A549 (cell line): ENCODE measurements at regions not wholly inside any gene's neighbourhood (a gene's known extent, or its start where the extent isn't known, plus 50 kb on each side); places are given as distances from the start of the nearest gene placed in this dataset.
A peak's percentile ranks its signal among the peaks of the same experiment; 100 is the strongest.

Source experiments
- ATAC-seq, 2 experiments: fragments of 200-7000 bp in 1 of 2; fragments of >200 bp in 1 of 2; cut with Nextera tagmentation in 1 of 2; cut with Tn5 transposase in 1 of 2; 3 replicates each; pipeline versions ENCODE4 v1.8.0 to v1.9.1; 2018 to 2020; ENCODE audit warnings: mild to moderate bottlenecking in 1 of 2, moderate library complexity in 1 of 2
- CTCF ChIA-PET: fragments of 300-600 bp; sonication (Branson Sonifier 250); formaldehyde crosslinking; extraction: SDS; loops from one replicate; lab custom pipeline; 2021; ENCODE audit warnings: antibody characterized with exemption, inconsistent platforms; lab: Yijun Ruan, JAX
- POLR2A ChIA-PET: fragments of 350-600 bp; formaldehyde crosslinking; extraction: SDS; loops from one replicate; lab custom pipeline; 2021; ENCODE audit warnings: antibody characterized with exemption, inconsistent platforms; lab: Yijun Ruan, JAX
- DNase-seq, 2 experiments: peaks; one replicate each; pipeline versions ENCODE4 v3.0.0 to v3.0.0-alpha.2; 2011 to 2016; ENCODE audit warnings: low read depth in 1 of 2, low spot score in 1 of 2
- FAIRE-seq: peaks from 2 replicates; lab custom pipeline; 2011; peaks lifted over from hg19 to GRCh38; lab: Jason Lieb, UNC
- H3K27ac ChIP-seq, 2 experiments: fragments of >200 bp; sonication (Bioruptor Twin); formaldehyde crosslinking; 3 replicates each; pipeline ENCODE4 v1.5.1; 2016 to 2017
- H3K4me1 ChIP-seq: fragments of >200 bp; sonication (Bioruptor Twin); formaldehyde crosslinking; 3 replicates; pipeline ENCODE4 v1.6.1; 2016
- H3K4me2 ChIP-seq: fragments of >200 bp; sonication (Bioruptor Twin); formaldehyde crosslinking; 3 replicates; pipeline ENCODE4 v1.6.1; 2016
- H3K4me3 ChIP-seq: fragments of >200 bp; sonication (Bioruptor Twin); formaldehyde crosslinking; 3 replicates; pipeline ENCODE4 v1.5.1; 2016
- H3K9me3 ChIP-seq: fragments of >200 bp; sonication (Bioruptor Twin); formaldehyde crosslinking; 3 replicates; pipeline ENCODE4 v1.6.1; 2016
- CBX8 ChIP-seq: fragments of 200-600 bp; sonication (generic); IDR thresholded peaks from 2 replicates; pipeline ENCODE4 v1.6.1; 2016
- FOXS1 ChIP-seq: fragments of 250-450 bp; sonication (Bioruptor Pico); IDR thresholded peaks from 2 replicates; pipeline ENCODE4 v1.5.0; 2020; ENCODE audit warnings: mild to moderate bottlenecking, moderate library complexity
- GATA3 ChIP-seq: IDR thresholded peaks from 2 replicates; pipeline ENCODE4 v1.6.1; 2012; ENCODE audit warnings: borderline replicate concordance
- HOXB13 ChIP-seq: fragments of 250-450 bp; sonication (Bioruptor Pico); IDR thresholded peaks from 2 replicates; pipeline ENCODE4 v1.5.0; 2020; ENCODE audit warnings: low read depth, mild to moderate bottlenecking, moderate library complexity
- KDM5A ChIP-seq: fragments of 200-600 bp; sonication (generic); IDR thresholded peaks from 2 replicates; pipeline ENCODE4 v1.6.1; 2016; ENCODE audit warnings: antibody characterized with exemption, mild to moderate bottlenecking
- MAFK ChIP-seq: fragments of 450-650 bp; IDR thresholded peaks from 2 replicates; pipeline ENCODE4 v1.6.1; 2014; ENCODE audit not compliant: partially characterized antibody
- MAZ ChIP-seq: fragments of 150-350 bp; IDR thresholded peaks from 2 replicates; pipeline ENCODE4 v1.6.1; 2014; ENCODE audit warnings: antibody characterized with exemption, low read depth, low read length, borderline replicate concordance
- MYC ChIP-seq: IDR thresholded peaks from 2 replicates; pipeline ENCODE4 v1.6.1; 2012; ENCODE audit warnings: mild to moderate bottlenecking, inconsistent platforms, low read length, improper control_type of control experiment, borderline replicate concordance
- NPAS2 ChIP-seq: fragments of 250-450 bp; sonication (Bioruptor Pico); IDR thresholded peaks from 2 replicates; pipeline ENCODE4 v1.8.0; 2022; ENCODE audit warnings: mild to moderate bottlenecking, moderate library complexity, borderline replicate concordance
- RCOR1 ChIP-seq: fragments of 150-350 bp; IDR thresholded peaks from 2 replicates; pipeline ENCODE4 v1.6.1; 2014; ENCODE audit warnings: antibody characterized with exemption, low read length, low read depth
- RFX5 ChIP-seq: fragments of 450-650 bp; IDR thresholded peaks from 2 replicates; pipeline ENCODE4 v1.7.1; 2014; ENCODE audit warnings: antibody characterized with exemption, mild to moderate bottlenecking, moderate library complexity
- SREBF2 ChIP-seq: fragments of 450-650 bp; IDR thresholded peaks from 2 replicates; pipeline ENCODE4 v1.6.1; 2014; ENCODE audit warnings: mild to moderate bottlenecking, moderate library complexity
- TP53 ChIP-seq: fragments of 250-450 bp; sonication (Bioruptor Pico); IDR thresholded peaks from 2 replicates; pipeline ENCODE4 v1.5.0; 2021; ENCODE audit warnings: mild to moderate bottlenecking, moderate library complexity
- ZC3H11A ChIP-seq: fragments of 450-650 bp; IDR thresholded peaks from 2 replicates; pipeline ENCODE4 v1.6.1; 2014; ENCODE audit warnings: antibody characterized with exemption, mild to moderate bottlenecking
- ZFP36 ChIP-seq: fragments of 450-650 bp; IDR thresholded peaks from 2 replicates; pipeline ENCODE4 v1.6.1; 2014; ENCODE audit warnings: borderline replicate concordance; ENCODE audit not compliant: partially characterized antibody
- WGBS: methylation state at CpG from one replicate; pipeline ENCODE4 v1.1.6; 2017; ENCODE audit errors: missing lambda C conversion rate; 5-methylcytosine and 5-hydroxymethylcytosine counted together
- TF ChIP-seq, protein P1 (sequence below): fragments of 450-650 bp; IDR thresholded peaks from 2 replicates; pipeline ENCODE4 v1.6.1; 2014; ENCODE audit warnings: antibody characterized with exemption
- TF ChIP-seq, protein P2 (sequence below): fragments of 250-450 bp; sonication (Bioruptor Pico); IDR thresholded peaks from 2 replicates; pipeline ENCODE4 v1.5.0; 2020; ENCODE audit warnings: low read depth, mild to moderate bottlenecking, moderate library complexity
- TF ChIP-seq, protein P3 (sequence below): IDR thresholded peaks from 2 replicates; pipeline ENCODE4 v1.6.1; 2012
- TF ChIP-seq, protein P4 (sequence below): fragments of 250-450 bp; sonication (Bioruptor Pico); IDR thresholded peaks from 2 replicates; pipeline ENCODE4 v1.5.0; 2021; ENCODE audit warnings: mild to moderate bottlenecking, moderate library complexity, borderline replicate concordance
- TF ChIP-seq, protein P5 (sequence below): IDR thresholded peaks from 2 replicates; pipeline ENCODE4 v1.6.1; 2012; ENCODE audit warnings: low read depth, borderline replicate concordance

DNA sequence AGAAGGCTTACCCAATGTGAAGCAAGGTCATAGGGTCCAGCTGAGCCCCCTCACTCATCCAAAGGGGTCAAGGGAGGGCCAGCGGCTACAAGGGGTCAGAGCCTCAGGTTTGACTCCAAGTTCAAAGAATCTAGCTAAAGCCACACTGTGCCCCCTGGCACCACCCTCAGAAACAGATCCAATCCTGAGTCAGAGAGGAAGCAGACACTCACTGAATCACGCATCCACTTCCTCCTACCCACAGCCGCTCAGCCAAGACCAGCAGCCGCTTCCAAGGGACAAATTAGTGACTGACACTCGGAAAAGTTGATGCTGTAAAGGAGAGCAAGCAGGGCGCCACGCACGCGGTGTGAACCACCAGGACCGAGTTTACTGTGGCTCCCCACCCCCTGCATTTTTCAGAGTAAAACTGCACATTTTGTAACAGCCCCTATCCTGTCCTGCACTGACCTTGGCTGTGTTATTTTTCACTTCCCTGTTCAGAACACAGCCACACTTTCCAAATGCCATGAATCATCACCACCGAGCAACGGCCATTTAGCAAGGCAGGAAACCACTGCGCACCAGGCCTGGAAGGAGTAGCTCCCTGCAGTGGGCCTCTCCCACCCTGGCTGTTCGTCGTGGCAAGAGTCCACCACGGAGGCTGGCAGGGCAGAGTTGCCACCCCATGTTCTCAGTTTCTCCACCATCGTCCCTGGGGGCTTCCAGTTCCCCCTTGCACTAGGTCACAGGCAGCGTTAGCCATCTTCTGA is 147.8 kb downstream of the TOMM20 start (continued):
- no peak for TF ChIP-seq KDM5A

DNA sequence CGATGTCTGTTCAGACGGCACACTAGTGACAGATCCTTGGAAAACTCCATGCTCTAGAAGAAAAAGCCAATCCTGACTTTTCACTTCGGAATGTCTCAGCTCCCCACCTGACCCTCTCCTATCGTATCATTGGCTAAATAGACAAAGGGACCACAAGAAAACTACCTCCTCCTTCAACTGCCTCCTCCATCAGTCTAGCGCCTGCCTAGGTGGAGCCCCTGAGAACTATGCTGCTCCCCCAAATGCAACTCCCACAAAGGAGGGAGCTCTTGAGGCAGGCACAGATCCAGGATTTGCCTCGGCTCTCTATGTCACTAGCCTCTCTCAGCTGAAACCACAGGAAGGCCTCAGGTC is 148.4 kb downstream of the TOMM20 start:
- Histone ChIP-seq H3K4me2 (peak overlapping the region; percentile 52), H3K9me3 (no peaks in the 10 kb centered on the region), H3K4me1 (peaks cover 84% of the 10 kb centered on the region), H3K27ac (peak overlapping the region; percentile 94 to 95), H3K4me3 (no peak overlapping the region)
- TF ChIP-seq, protein P1, sequence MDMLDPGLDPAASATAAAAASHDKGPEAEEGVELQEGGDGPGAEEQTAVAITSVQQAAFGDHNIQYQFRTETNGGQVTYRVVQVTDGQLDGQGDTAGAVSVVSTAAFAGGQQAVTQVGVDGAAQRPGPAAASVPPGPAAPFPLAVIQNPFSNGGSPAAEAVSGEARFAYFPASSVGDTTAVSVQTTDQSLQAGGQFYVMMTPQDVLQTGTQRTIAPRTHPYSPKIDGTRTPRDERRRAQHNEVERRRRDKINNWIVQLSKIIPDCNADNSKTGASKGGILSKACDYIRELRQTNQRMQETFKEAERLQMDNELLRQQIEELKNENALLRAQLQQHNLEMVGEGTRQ, result peak; percentile 69
- TF ChIP-seq FOXS1 (CRISPR knock-in tag) (peak; percentile 48; the same call in 1 of the 2 replicates), RFX5 (no peak), ZFP36 (peak; percentile 66)
- TF ChIP-seq, protein P2, sequence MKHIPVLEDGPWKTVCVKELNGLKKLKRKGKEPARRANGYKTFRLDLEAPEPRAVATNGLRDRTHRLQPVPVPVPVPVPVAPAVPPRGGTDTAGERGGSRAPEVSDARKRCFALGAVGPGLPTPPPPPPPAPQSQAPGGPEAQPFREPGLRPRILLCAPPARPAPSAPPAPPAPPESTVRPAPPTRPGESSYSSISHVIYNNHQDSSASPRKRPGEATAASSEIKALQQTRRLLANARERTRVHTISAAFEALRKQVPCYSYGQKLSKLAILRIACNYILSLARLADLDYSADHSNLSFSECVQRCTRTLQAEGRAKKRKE (CRISPR knock-in tag), result peak; percentile 38; the same call in 1 of the 2 replicates
- ATAC-seq, result peak; percentile 36 to 37
- ChIA-PET CTCF (interaction anchor here (1.2 to 12.5 kb wide), 7 partner anchors 13 to 103 kb away, joined by 3 to 94 read pairs (median 7); no protein-coding TSS in a partner anchor), POLR2A (interaction anchor here (1.0 to 3.8 kb wide), 5 partner anchors 17 to 368 kb away, joined by 4 to 33 read pairs (median 7); partner anchors contain the start of gene IRF2BP2)
- 68% methylated on average over 6 of the region's 6 CpGs for WGBS
- no peak for DNase-seq
- FAIRE-seq, result no peak

DNA sequence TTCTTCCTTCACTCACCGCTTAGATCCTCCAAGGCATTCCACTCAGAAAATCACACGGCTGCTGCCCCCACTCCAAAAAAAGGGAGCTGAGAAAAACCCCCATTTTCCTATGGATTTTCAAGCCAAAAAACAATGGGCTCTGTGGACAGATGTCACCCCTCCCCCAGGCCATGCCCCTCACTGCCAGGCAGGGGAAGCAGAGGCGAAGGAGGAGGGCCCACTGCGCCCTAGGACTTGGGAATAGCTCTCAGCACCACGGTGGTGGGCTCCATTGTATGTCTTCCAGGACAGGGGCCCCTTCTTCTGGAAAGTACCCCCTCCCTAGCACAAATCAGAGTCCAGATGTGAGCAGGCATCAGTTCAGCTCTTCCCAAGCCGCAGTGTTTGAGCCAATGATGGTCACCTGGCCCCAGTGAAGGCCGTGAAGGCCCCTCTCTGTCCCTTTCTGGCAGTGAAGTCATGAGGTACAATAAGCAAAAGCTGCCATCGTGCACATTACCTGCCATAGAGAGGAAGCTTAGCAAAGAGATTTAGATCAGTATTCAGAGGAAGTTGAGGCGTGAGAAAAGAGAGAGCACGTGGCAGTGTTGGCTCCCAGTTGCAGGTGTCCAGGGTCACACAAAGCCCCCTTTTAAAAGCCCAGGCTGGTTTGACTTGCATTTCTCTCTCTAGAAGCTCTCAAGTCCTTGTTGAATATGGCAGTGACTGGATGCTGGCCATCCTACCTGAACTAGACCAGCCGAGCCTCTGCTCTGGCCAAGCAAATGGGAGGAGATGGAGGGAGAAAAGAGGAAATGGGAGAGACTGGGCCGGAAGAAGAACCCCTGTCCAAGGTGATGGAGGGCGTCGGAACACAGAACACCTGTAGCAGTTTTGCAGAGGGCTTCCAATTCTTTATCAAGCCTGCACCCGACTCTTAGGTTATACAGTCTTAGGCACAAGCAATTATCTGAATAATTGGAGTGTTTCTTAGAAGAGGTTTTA is 149.0 kb downstream of the TOMM20 start:
- ChIA-PET POLR2A (interaction anchor here (1.0 to 3.8 kb wide), 6 partner anchors 8 to 368 kb away, joined by 4 to 33 read pairs (median 6); partner anchors contain the start of gene IRF2BP2), CTCF (interaction anchor here (1.0 to 12.5 kb wide), 12 partner anchors 9 to 375 kb away, joined by 3 to 94 read pairs (median 5); no protein-coding TSS in a partner anchor)
- Histone ChIP-seq H3K4me1 (peaks cover 82% of the 10 kb centered on the region), H3K4me2 (peak overlapping the region; percentile 52)
- 84% methylated on average over 15 of the region's 15 CpGs for WGBS
- FAIRE-seq, result no peak
- TF ChIP-seq NPAS2 (CRISPR knock-in tag) (no peak), HOXB13 (0 out of 2 replicates have a peak, but pooled peaks have one; percentile 20)
- TF ChIP-seq, all 56 proteins: peak for 1
- Histone ChIP-seq H3K27ac (peak overlapping the region; percentile 94 to 95), H3K4me3 (no peak overlapping the region), H3K9me3 (no peaks in the 10 kb centered on the region)
- DNase-seq (no peak), ATAC-seq (no peak)

DNA sequence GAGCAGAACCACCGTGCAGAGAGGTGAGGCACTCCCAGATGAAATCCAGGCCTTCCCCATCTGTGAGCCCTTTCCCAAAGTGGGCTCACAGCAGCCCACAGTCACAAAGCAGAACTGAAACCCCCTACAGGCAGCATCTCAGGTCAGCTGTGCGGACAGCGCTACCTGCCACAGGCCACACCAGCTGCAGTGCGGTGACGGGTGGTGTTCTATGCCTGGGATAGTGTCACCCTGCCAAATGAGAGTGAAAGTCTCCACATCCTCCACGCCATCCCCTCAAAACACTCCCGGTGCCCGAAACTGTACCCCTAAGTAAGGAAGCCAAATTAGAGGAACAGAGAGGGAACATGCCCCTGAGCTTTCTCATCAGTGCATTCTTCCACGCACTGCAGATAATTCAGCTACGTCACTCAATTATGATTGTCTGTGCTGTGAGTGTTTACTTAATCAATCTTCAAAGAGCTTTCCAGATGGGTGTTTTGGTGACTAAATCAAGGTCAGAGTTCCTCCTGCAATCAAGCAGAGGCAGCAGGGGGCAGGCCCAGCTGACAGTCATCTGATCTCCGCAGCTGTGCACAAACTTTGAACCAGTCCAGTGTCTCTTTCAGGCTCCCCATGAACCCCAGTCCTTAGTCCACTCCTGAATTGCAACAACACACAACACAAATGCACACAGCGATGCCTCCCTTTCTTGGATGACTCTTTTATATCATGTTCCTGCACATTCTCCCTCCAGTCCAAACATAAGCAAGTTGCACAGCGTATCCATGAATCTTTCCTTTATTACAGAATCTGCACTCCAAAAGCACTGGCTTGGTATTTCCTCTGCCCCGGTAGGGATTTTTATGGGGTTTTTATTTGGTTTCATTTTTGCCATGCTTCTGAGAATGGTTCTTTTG is 150.0 kb downstream of the TOMM20 start:
- CTCF ChIA-PET, result interaction anchor here (0.7 to 12.5 kb wide), 15 partner anchors 10 to 398 kb away, joined by 3 to 94 read pairs (median 4); no protein-coding TSS in a partner anchor
- H3K4me3 ChIP-seq, result no peak overlapping the region
- peak overlapping the region; percentile 52 for H3K4me2 ChIP-seq
- POLR2A ChIA-PET, result interaction anchor here (0.7 to 3.8 kb wide), 7 partner anchors 9 to 367 kb away, joined by 3 to 33 read pairs (median 5); partner anchors contain the start of gene IRF2BP2
- 35% methylated on average over 14 of the region's 14 CpGs for WGBS
- H3K4me1 ChIP-seq, result peaks cover 85% of the 10 kb centered on the region
- DNase-seq (peak in 1 of 2 experiments; percentile 91), ATAC-seq (peak; percentile 7 to 40), FAIRE-seq (no peak)
- peak overlapping the region; percentile 94 to 95 for H3K27ac ChIP-seq
- no peaks in the 10 kb centered on the region for H3K9me3 ChIP-seq
- TF ChIP-seq TP53 (CRISPR knock-in tag) (no peak), MAFK (peak; percentile 23), MYC (no peak), GATA3 (peak; percentile 95), ZC3H11A (no peak), MAZ (no peak), RCOR1 (no peak), SREBF2 (no peak), CBX8 (no peak)
- TF ChIP-seq, protein P3, sequence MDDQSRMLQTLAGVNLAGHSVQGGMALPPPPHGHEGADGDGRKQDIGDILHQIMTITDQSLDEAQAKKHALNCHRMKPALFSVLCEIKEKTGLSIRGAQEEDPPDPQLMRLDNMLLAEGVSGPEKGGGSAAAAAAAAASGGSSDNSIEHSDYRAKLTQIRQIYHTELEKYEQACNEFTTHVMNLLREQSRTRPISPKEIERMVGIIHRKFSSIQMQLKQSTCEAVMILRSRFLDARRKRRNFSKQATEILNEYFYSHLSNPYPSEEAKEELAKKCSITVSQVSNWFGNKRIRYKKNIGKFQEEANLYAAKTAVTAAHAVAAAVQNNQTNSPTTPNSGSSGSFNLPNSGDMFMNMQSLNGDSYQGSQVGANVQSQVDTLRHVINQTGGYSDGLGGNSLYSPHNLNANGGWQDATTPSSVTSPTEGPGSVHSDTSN, result peak; percentile 80
- TF ChIP-seq, protein P4, sequence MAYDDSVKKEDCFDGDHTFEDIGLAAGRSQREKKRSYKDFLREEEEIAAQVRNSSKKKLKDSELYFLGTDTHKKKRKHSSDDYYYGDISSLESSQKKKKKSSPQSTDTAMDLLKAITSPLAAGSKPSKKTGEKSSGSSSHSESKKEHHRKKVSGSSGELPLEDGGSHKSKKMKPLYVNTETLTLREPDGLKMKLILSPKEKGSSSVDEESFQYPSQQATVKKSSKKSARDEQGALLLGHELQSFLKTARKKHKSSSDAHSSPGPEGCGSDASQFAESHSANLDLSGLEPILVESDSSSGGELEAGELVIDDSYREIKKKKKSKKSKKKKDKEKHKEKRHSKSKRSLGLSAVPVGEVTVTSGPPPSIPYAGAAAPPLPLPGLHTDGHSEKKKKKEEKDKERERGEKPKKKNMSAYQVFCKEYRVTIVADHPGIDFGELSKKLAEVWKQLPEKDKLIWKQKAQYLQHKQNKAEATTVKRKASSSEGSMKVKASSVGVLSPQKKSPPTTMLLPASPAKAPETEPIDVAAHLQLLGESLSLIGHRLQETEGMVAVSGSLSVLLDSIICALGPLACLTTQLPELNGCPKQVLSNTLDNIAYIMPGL (CRISPR knock-in tag), result no peak
- TF ChIP-seq, protein P5, sequence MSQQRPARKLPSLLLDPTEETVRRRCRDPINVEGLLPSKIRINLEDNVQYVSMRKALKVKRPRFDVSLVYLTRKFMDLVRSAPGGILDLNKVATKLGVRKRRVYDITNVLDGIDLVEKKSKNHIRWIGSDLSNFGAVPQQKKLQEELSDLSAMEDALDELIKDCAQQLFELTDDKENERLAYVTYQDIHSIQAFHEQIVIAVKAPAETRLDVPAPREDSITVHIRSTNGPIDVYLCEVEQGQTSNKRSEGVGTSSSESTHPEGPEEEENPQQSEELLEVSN, result no peak
